Thoracic aorta (tissue), 2 donors: ENCODE measurements at regions not wholly inside any gene's neighbourhood (a gene's known extent, or its start where the extent isn't known, plus 50 kb on each side); places are given as distances from the start of the nearest gene placed in this dataset.

Experiments used
- ATAC-seq: fragments of 150-250 bp; one replicate; pipeline ENCODE4 v1.8.0; 2017; ENCODE audit warnings: low read depth; ENCODE audit not compliant: insufficient number of reproducible peaks, low FRiP score
- DNase-seq: peaks from one replicate; pipeline ENCODE4 v3.0.0-alpha.2; 2020; ENCODE audit warnings: low spot score
- H3K27ac ChIP-seq, 2 donors: fragments of 200-600 bp; sonication (generic); 1 replicate in 1 of 2; 2 replicates in 1 of 2; pipeline ENCODE4 v1.5.1; 2016; ENCODE audit warnings: mild to moderate bottlenecking in 2 of 2, moderate library complexity in 2 of 2
- H3K27me3 ChIP-seq: fragments of 200-600 bp; sonication (generic); replicated peaks from 2 replicates; pipeline ENCODE4 v1.6.0; 2016; ENCODE audit warnings: mild to moderate bottlenecking; ENCODE audit not compliant: insufficient read depth
- H3K36me3 ChIP-seq: fragments of 200-600 bp; sonication (generic); one replicate; pipeline ENCODE4 v1.5.1; 2016
- H3K4me1 ChIP-seq, 2 donors: fragments of 200-600 bp; sonication (generic); 1 replicate in 1 of 2; 2 replicates in 1 of 2; pipeline versions ENCODE4 v1.5.1 to v1.6.0; 2016; ENCODE audit warnings: low read depth in 2 of 2, mild to moderate bottlenecking in 1 of 2; ENCODE audit not compliant: control insufficient read depth in 1 of 2
- H3K4me3 ChIP-seq: fragments of 200-600 bp; sonication (generic); 2 replicates; pipeline ENCODE4 v1.5.1; 2016; ENCODE audit warnings: mild to moderate bottlenecking
- H3K9me3 ChIP-seq: fragments of 200-600 bp; sonication (generic); 2 replicates; pipeline ENCODE4 v1.5.1; 2016
- CTCF ChIP-seq: fragments of 200-600 bp; sonication (generic); IDR thresholded peaks from one replicate; pipeline ENCODE4 v1.5.1; 2019; ENCODE audit warnings: antibody characterized with exemption

GRCh38 chr9:8224381-8224801, 424.8 kb upstream of the DMAC1 start:
- no peaks in the 10 kb centered on the region for H3K27me3 ChIP-seq
- ATAC-seq = no peak
- TF ChIP-seq CTCF = no peak

GRCh38 chr9:8223861-8224260, 424.3 kb upstream of the DMAC1 start:
- H3K36me3 ChIP-seq = no peaks in the 10 kb centered on the region
- ATAC-seq (no peak), DNase-seq (no peak)
- H3K27me3 ChIP-seq = no peaks in the 10 kb centered on the region
- no peak for TF ChIP-seq CTCF
- no peaks in the 10 kb centered on the region for H3K4me1 ChIP-seq
- no peaks in the 10 kb centered on the region for H3K9me3 ChIP-seq
- H3K27ac ChIP-seq = no peak overlapping the region
- H3K4me3 ChIP-seq = no peak overlapping the region

More at GRCh38 chr9:8224381-8224801, 424.8 kb upstream of the DMAC1 start:
- Histone ChIP-seq H3K4me3 (no peak overlapping the region), H3K9me3 (no peaks in the 10 kb centered on the region), H3K27ac (no peak overlapping the region), H3K4me1 (no peaks in the 10 kb centered on the region), H3K36me3 (no peaks in the 10 kb centered on the region)
- no peak for DNase-seq

- Histone ChIP-seq H3K9me3 (no peaks in the 10 kb centered on the region), H3K4me1 (no peaks in the 10 kb centered on the region), H3K27ac (no peak overlapping the region), H3K27me3 (no peaks in the 10 kb centered on the region), H3K36me3 (no peaks in the 10 kb centered on the region), H3K4me3 (no peak overlapping the region)
- no peak for TF ChIP-seq CTCF
- ATAC-seq (no peak), DNase-seq (no peak)
These were observed 421.9 kb upstream of the DMAC1 start for GRCh38 chr9:8221462-8221861.

- Histone ChIP-seq H3K36me3 (no peaks in the 10 kb centered on the region), H3K27ac (no peak overlapping the region), H3K4me3 (no peak overlapping the region), H3K9me3 (no peaks in the 10 kb centered on the region), H3K4me1 (peaks cover 17 to 32% of the 10 kb centered on the region in 2 donors), H3K27me3 (no peaks in the 10 kb centered on the region)
- no peak for ATAC-seq
- no peak for DNase-seq
- TF ChIP-seq CTCF = no peak
These were observed 408.9 kb upstream of the DMAC1 start for GRCh38 chr9:8208465-8208864.

- no peak for TF ChIP-seq CTCF
- Histone ChIP-seq H3K4me1 (peaks cover 17 to 32% of the 10 kb centered on the region in 2 donors), H3K36me3 (no peaks in the 10 kb centered on the region), H3K9me3 (no peaks in the 10 kb centered on the region), H3K27me3 (no peaks in the 10 kb centered on the region), H3K4me3 (no peak overlapping the region), H3K27ac (no peak overlapping the region)
- no peak for DNase-seq
- ATAC-seq = no peak
These were observed 408.0 kb upstream of the DMAC1 start for GRCh38 chr9:8207596-8207995.
